Upper lobe of left lung (tissue), 6 donors: ENCODE measurements at regions not wholly inside any gene's neighbourhood (a gene's known extent, or its start where the extent isn't known, plus 50 kb on each side); places are given as distances from the start of the nearest gene placed in this dataset.
A peak's percentile ranks its signal among the peaks of the same experiment; 100 is the strongest.
"Not testable (repeated sequence)": the region's sequence is repeated elsewhere in the genome, so short reads cannot be mapped to it uniquely, and the experiment has no call there.

ENCODE experiments used
- ATAC-seq, 2 donors: fragments of 200-7000 bp; cut with Tn5 transposase; one replicate each; pipeline ENCODE4 v1.9.1; 2022; ENCODE audit warnings: mild to moderate bottlenecking in 2 of 2, moderate library complexity in 2 of 2; ENCODE audit not compliant: low FRiP score in 2 of 2
- DNase-seq, 2 donors: peaks; one replicate each; pipeline ENCODE4 v3.0.0-alpha.2; 2019 to 2020
- H3K27ac ChIP-seq, 4 donors: fragments of 200-600 bp; sonication (generic); one replicate each; pipeline ENCODE4 v1.5.1; 2016 to 2019
- H3K27me3 ChIP-seq, 4 donors: fragments of 200-600 bp; sonication (generic); one replicate each; pipeline ENCODE4 v1.5.1; 2017 to 2019
- H3K36me3 ChIP-seq, 4 donors: fragments of 200-600 bp; sonication (generic); one replicate each; pipeline ENCODE4 v1.5.1; 2016 to 2019
- H3K4me1 ChIP-seq, 4 donors: fragments of 200-600 bp; sonication (generic); one replicate each; pipeline ENCODE4 v1.5.1; 2018 to 2019
- H3K4me3 ChIP-seq, 4 donors: fragments of 200-600 bp; sonication (generic); one replicate each; pipeline ENCODE4 v1.5.1; 2017 to 2019; ENCODE audit warnings: mild to moderate bottlenecking in 2 of 4, moderate library complexity in 1 of 4
- H3K9me3 ChIP-seq, 4 donors: fragments of 200-600 bp; sonication (generic); one replicate each; pipeline ENCODE4 v1.5.1; 2018 to 2019
- EP300 ChIP-seq, 4 donors: sonication (generic); formaldehyde crosslinking; IDR thresholded peaks; one replicate each; pipeline ENCODE4 v1.5.1; 2017; ENCODE audit warnings: antibody characterized with exemption in 4 of 4, control low read depth in 2 of 4
- POLR2A ChIP-seq, 4 donors: fragments of 450-650 bp; IDR thresholded peaks; one replicate each; pipeline ENCODE4 v1.5.1; 2016 to 2017; ENCODE audit warnings: antibody characterized with exemption in 4 of 4, mild to moderate bottlenecking in 2 of 4
- POLR2AphosphoS5 ChIP-seq, 2 donors: sonication (generic); formaldehyde crosslinking; IDR thresholded peaks; one replicate each; pipeline ENCODE4 v1.5.1; 2017; ENCODE audit warnings: antibody characterized with exemption in 2 of 2
- WGBS, 2 donors: methylation state at CpG; one replicate each; pipeline ENCODE4 v1.1.5; 2017 to 2018; 5-methylcytosine and 5-hydroxymethylcytosine counted together
- TF ChIP-seq, protein P1 (sequence below), 6 experiments: fragments of 450-650 bp in 4 of 6; fragments of 200-600 bp in 2 of 6; sonication (generic) in 2 of 6; IDR thresholded peaks; one replicate each; pipeline ENCODE4 v1.5.1; 2016 to 2019; ENCODE audit warnings: antibody characterized with exemption in 6 of 6
- donor health status: DM: no; HTN: no; CAD: no; lungs with moderate emphysema.
- donor health status: DM: no; HTN: yes; CAD: no; lungs with severe emphysema.

DNA sequence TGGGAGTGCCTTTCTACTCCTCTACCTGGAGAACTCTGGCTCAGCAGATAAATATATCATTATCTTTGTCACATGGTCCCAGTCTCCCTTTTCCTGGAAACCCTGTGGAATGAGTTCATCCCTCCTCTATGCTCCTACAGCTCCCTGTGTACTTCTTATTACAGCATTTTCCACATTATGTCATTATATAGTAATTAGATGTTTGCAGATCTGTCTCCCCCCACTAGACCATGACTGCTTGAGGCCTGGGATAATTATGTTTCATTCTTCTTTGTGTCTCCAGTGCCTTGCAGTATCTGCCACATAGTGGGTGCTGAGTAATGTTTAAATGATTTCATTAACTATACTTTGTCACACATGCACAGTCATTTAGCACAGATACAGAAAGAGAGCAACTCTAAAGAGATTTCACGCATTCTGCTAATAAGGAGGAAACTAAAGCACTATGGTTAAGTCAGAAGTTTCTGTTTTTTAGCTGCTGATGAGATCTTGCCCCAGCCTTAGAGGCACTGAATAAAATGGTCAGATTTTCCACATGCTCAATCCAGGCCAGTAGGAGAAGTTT, 66.1 kb upstream of the DIAPH3 start:
- Histone ChIP-seq H3K9me3 (no peaks in the 10 kb centered on the region), H3K27ac (no peak overlapping the region), H3K4me1 (no peaks in the 10 kb centered on the region), H3K36me3 (no peaks in the 10 kb centered on the region), H3K4me3 (no peak overlapping the region), H3K27me3 (no peaks in the 10 kb centered on the region)
- 90 to 92% methylated on average over 1 of the region's 1 CpG for WGBS, 2 donors
- DNase-seq (no peak), ATAC-seq (no peak)
- TF ChIP-seq POLR2AphosphoS5 (IDR thresholded peaks at IDR 0.05) (no peak), EP300 (IDR thresholded peaks at IDR 0.05) (no peak), POLR2A (IDR thresholded peaks at IDR 0.05) (no peak)
- TF ChIP-seq, protein P1, sequence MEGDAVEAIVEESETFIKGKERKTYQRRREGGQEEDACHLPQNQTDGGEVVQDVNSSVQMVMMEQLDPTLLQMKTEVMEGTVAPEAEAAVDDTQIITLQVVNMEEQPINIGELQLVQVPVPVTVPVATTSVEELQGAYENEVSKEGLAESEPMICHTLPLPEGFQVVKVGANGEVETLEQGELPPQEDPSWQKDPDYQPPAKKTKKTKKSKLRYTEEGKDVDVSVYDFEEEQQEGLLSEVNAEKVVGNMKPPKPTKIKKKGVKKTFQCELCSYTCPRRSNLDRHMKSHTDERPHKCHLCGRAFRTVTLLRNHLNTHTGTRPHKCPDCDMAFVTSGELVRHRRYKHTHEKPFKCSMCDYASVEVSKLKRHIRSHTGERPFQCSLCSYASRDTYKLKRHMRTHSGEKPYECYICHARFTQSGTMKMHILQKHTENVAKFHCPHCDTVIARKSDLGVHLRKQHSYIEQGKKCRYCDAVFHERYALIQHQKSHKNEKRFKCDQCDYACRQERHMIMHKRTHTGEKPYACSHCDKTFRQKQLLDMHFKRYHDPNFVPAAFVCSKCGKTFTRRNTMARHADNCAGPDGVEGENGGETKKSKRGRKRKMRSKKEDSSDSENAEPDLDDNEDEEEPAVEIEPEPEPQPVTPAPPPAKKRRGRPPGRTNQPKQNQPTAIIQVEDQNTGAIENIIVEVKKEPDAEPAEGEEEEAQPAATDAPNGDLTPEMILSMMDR (IDR thresholded peaks at IDR 0.05), result no peak

DNA sequence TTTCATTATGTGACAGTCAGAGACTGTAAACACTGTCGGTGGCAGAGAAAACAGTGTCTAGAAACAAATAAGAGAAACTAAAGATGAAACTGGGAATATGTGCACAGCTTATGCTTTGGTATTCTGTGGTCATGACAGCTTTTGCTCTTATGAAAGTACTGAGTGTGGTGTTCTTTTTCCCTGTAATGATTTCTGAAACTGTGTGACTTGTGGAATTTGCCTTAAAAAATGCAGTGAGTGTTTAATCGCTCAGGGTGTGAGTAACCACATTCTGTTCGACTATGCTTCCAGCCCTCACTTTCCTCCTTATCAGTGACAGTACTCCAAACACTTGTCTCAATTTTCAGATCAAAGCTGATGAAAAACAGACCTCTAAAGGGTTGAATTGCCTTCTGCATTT, 66.9 kb upstream of the DIAPH3 start:
- H3K36me3 ChIP-seq, result no peaks in the 10 kb centered on the region
- no peaks in the 10 kb centered on the region for H3K4me1 ChIP-seq
- 8 to 18% methylated on average over 3 of the region's 3 CpGs for WGBS, 2 donors
- H3K9me3 ChIP-seq, result no peaks in the 10 kb centered on the region
- H3K27ac ChIP-seq, result no peak overlapping the region
- DNase-seq (no peak), ATAC-seq (no peak)
- TF ChIP-seq POLR2A (IDR thresholded peaks at IDR 0.05), result no peak
- TF ChIP-seq EP300 (IDR thresholded peaks at IDR 0.05), result no peak
- TF ChIP-seq, protein P1 (IDR thresholded peaks at IDR 0.05), result no peak
- TF ChIP-seq POLR2AphosphoS5 (IDR thresholded peaks at IDR 0.05), result no peak
- no peak overlapping the region for H3K4me3 ChIP-seq
- no peaks in the 10 kb centered on the region for H3K27me3 ChIP-seq

DNA sequence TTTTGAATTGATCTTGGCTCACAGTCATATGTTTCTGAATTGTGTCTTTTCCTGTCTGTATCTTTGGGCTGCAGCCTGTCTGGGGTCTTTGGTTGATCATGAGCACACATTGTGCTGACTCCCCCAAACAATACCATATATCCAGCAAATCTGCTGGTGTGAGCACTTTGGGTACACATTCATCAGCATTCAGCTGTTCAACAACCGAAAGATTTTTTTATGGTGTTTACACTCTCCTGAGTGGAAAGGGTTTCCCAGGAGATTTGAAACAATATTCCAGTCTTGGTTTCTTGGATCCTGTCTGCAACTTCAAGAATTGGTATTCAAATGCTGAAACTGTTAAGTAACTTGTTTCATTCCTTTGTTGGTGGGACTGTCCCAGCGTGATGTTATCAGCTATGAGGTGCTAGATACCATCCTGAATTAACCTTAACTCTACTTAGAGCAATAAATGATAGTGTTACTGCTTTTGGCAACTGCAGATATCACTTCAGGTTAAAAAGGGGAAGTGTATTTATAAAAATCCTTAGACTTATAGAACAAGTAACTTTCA, 78.4 kb upstream of the DIAPH3 start:
- Histone ChIP-seq H3K4me3 (no peak overlapping the region), H3K9me3 (no peaks in the 10 kb centered on the region), H3K36me3 (no peaks in the 10 kb centered on the region), H3K4me1 (no peaks in the 10 kb centered on the region), H3K27me3 (no peaks in the 10 kb centered on the region), H3K27ac (no peak overlapping the region)
- WGBS, 2 donors, result 22 to 26% methylated on average over 2 of the region's 2 CpGs
- DNase-seq (no peak), ATAC-seq (no peak)
- TF ChIP-seq, protein P1 (IDR thresholded peaks at IDR 0.05), result no peak
- TF ChIP-seq POLR2A (IDR thresholded peaks at IDR 0.05), result no peak
- TF ChIP-seq POLR2AphosphoS5 (IDR thresholded peaks at IDR 0.05), result no peak
- no peak for TF ChIP-seq EP300 (IDR thresholded peaks at IDR 0.05)

DNA sequence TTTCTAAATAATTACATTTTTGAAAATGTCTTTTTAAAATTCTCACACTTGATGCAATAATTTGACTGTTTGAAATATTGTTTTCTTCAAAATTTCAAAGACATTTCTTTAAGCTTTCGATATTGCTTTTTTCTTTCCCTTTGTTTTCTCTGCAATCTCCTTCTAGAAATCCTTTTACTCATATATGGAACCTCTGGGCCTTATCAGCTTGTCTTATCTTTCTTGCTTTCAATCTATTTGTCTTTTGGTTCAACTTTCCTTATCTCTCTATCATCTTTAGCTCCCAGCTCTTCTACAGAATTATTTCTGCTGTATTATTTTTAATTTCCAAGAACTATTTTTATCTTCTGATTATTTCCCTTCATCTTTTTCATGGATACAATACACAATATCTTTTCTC, 80.7 kb upstream of the DIAPH3 start:
- no peaks in the 10 kb centered on the region for H3K9me3 ChIP-seq
- H3K4me1 ChIP-seq, result no peaks in the 10 kb centered on the region
- ATAC-seq (no peak), DNase-seq (no peak)
- H3K4me3 ChIP-seq, result no peak overlapping the region
- H3K27ac ChIP-seq, result no peak overlapping the region
- WGBS, 2 donors, result 78 to 96% methylated on average over 1 of the region's 1 CpG
- TF ChIP-seq, protein P1 (IDR thresholded peaks at IDR 0.05), result no peak
- TF ChIP-seq POLR2AphosphoS5 (IDR thresholded peaks at IDR 0.05) (no peak), POLR2A (IDR thresholded peaks at IDR 0.05) (no peak), EP300 (IDR thresholded peaks at IDR 0.05) (no peak)
- H3K27me3 ChIP-seq, result no peaks in the 10 kb centered on the region
- no peaks in the 10 kb centered on the region for H3K36me3 ChIP-seq

DNA sequence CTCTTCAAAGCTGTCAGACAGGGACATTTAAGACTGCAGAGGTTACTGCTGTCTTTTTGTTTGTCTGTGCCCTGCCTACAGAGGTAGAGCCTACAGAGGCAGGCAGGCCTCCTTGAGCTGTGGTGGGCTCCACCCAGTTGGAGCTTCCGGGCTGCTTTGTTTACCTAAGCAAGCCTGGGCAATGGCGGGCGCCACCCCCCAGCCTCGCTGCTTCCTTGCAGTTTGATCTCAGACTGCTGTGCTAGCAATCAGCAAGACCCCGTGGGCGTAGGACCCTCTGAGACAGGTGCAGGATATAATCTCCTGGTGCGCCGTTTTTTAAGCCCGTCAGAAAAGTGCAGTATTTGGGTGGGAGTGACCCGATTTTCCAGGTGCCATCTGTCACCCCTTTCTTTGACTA, 87.7 kb upstream of the DIAPH3 start:
- not testable (repeated sequence) for ATAC-seq, H3K4me3 ChIP-seq, H3K4me1 ChIP-seq, H3K36me3 ChIP-seq, H3K27ac ChIP-seq, H3K9me3 ChIP-seq, H3K27me3 ChIP-seq
- 92% methylated on average over 10 of the region's 10 CpGs; no CpG with 5 or more reads in 1 of the 2 donors for WGBS, 2 donors
- peak in 1 of 2 donors; percentile 37 for DNase-seq
